ENCODE measurements at regions not wholly inside any gene's neighbourhood (a gene's known extent, or its start where the extent isn't known, plus 50 kb on each side); places are given as distances from the start of the nearest gene placed in this dataset.
"Not testable (repeated sequence)": the region's sequence is repeated elsewhere in the genome, so short reads cannot be mapped to it uniquely, and the experiment has no call there.

DNA sequence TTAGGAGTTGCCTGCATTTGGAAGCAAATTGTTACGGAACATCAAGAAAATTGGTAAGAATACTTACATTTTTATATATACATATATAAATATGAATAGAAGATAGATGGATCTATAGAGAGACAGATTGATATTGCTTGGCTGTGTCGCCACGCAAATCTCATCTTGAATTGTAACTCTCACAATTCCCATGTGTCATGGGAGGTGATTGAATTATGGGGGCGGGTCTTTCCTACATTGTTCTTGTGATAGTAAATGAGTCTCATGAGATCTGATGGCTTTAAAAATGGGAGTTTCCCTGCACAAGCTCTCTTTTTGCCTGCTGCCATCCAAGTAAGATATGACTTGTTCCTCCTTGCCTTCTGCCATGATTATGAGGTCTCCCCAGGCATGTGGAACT lies 180.8 kb upstream of the HEY2 start:
- 32 to 80% (median 60%) methylated on average over 1 to 4 of the region's 4 CpGs; no CpG with 5 or more reads in 3 of the 10 experiments for WGBS, 10 experiments
- ATAC-seq (replicated peaks in 6 of 8), result peak in 3 of 8 experiments; percentile 10 to 69 (median 68)

DNA sequence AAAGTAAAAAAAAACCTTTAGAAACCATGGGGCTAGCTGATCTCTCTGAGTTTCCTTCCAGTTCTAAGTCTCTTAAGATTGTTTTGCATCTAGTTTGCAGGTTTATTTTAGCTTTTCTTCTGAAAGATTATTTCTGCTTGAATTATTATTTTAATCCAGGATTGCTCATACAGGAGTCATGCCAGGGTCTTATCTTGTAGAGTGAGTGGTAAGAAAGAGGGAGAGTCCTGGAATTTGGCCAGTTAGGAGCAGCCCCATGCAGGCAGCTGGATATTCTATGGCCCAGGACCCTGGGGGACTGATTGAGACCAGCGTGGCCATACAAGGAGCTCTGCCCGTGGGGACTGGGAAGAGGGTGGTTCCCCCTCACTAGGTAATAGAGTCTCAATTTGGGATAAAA lies 178.9 kb upstream of the HEY2 start:
- Histone ChIP-seq H3K4me3 (no peak overlapping the region), H3K4me1 (replicated peaks in 1 of 2) (peaks cover 0 to 4% of the 10 kb centered on the region in 2 donors), H3K27ac (no peak overlapping the region)
- WGBS, 10 experiments, result 67 to 100% (median 93%) methylated on average over 1 to 2 of the region's 2 CpGs; no CpG with 5 or more reads in 6 of the 10 experiments
- no peak for ATAC-seq (replicated peaks in 6 of 8)
- in situ Hi-C loops (cut with MboI; ENCODE audit: low pct_unique_long_range_greater_than_20kb in 2 of 9, low sequenced_read_pairs in 9 of 9, unreplicated experiment in 9 of 9), result loop anchor here in 1 of 9 experiments (25.0 kb wide), 1 partner anchor 192 kb away; no protein-coding TSS in a partner anchor

More for the DNA sequence above, 180.8 kb upstream of the HEY2 start:
- Histone ChIP-seq H3K27ac (no peak overlapping the region), H3K4me1 (replicated peaks in 1 of 2) (peaks cover 4 to 10% of the 10 kb centered on the region in 2 donors), H3K4me3 (no peak overlapping the region)
- in situ Hi-C loops (cut with MboI; ENCODE audit: low pct_unique_long_range_greater_than_20kb in 2 of 9, low sequenced_read_pairs in 9 of 9, unreplicated experiment in 9 of 9), result loop anchor here in 1 of 9 experiments (25.0 kb wide), 1 partner anchor 194 kb away; no protein-coding TSS in a partner anchor

- peaks cover 0 to 4% of the 10 kb centered on the region in 2 donors for H3K4me1 ChIP-seq (replicated peaks in 1 of 2)
- WGBS, 10 experiments, result 17 to 90% (median 60%) methylated on average over 1 to 2 of the region's 2 CpGs; no CpG with 5 or more reads in 3 of the 10 experiments
- no peak overlapping the region for H3K4me3 ChIP-seq
- in situ Hi-C loops (cut with MboI; ENCODE audit: low pct_unique_long_range_greater_than_20kb in 2 of 9, low sequenced_read_pairs in 9 of 9, unreplicated experiment in 9 of 9), result loop anchor here in 1 of 9 experiments (25.0 kb wide), 1 partner anchor 191 kb away; no protein-coding TSS in a partner anchor
- H3K27ac ChIP-seq, result no peak overlapping the region
- ATAC-seq (replicated peaks in 6 of 8), result no peak
Observed at GRCh38 chr6:125571207-125571755, 178.2 kb upstream of the HEY2 start.

- no peak for ATAC-seq (replicated peaks in 6 of 8)
- Histone ChIP-seq H3K4me3 (no peak overlapping the region), H3K27ac (no peak overlapping the region), H3K4me1 (replicated peaks in 1 of 2) (peaks cover 0 to 5% of the 10 kb centered on the region in 2 donors)
- 58 to 95% (median 86%) methylated on average over 4 to 6 of the region's 7 CpGs; no CpG with 5 or more reads in 4 of the 10 experiments for WGBS, 10 experiments
- in situ Hi-C loops (cut with MboI; ENCODE audit: low pct_unique_long_range_greater_than_20kb in 2 of 9, low sequenced_read_pairs in 9 of 9, unreplicated experiment in 9 of 9), result loop anchor here in 1 of 9 experiments (25.0 kb wide), 1 partner anchor 188 kb away; no protein-coding TSS in a partner anchor
Observed at GRCh38 chr6:125574604-125575003, 174.8 kb upstream of the HEY2 start.

GRCh38 chr6:125577124-125577662 lies 172.2 kb upstream of the HEY2 start:
- Histone ChIP-seq H3K27ac (no peak overlapping the region), H3K4me3 (no peak overlapping the region), H3K4me1 (replicated peaks in 1 of 2) (peaks cover 0 to 5% of the 10 kb centered on the region in 2 donors)
- in situ Hi-C loops (cut with MboI; ENCODE audit: low pct_unique_long_range_greater_than_20kb in 2 of 9, low sequenced_read_pairs in 9 of 9, unreplicated experiment in 9 of 9), result no loop called here
- 20 to 100% (median 58%) methylated on average over 1 to 3 of the region's 3 CpGs for WGBS, 10 experiments
- ATAC-seq (replicated peaks in 6 of 8), result peak in 3 of 8 experiments; percentile 24 to 66 (median 56)

DNA sequence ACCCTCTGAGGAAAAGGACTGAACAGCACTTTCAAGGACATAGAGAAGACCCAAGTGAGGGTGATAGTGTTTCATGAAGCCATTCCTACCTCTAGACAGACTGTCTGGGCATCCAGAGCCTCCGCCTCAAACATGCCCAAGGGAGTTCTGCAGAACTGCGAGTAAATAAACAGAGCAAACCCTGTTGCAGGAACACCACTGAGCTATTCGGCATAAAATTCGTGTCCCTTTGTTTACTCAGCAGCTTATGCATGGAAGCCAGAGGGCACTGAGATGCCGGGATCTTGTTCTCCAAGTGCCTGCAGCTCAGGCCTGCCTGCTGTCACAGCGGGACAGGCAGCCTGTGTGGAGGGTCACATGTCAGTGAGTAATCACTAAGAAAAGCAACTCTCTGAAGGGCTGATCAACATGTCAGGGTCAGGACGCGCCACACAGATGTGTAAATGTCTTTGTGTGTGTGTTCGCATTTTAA lies 164.9 kb upstream of the HEY2 start:
- Histone ChIP-seq H3K4me3 (no peak overlapping the region), H3K27ac (peak overlapping the region in 1 of 2 donors; percentile 49), H3K4me1 (replicated peaks in 1 of 2) (peaks cover 8 to 27% of the 10 kb centered on the region in 2 donors)
- in situ Hi-C loops (cut with MboI; ENCODE audit: low pct_unique_long_range_greater_than_20kb in 2 of 9, low sequenced_read_pairs in 9 of 9, unreplicated experiment in 9 of 9), result no loop called here
- 0 to 100% (median 20%) methylated on average over 1 to 7 of the region's 9 CpGs; no CpG with 5 or more reads in 3 of the 10 experiments for WGBS, 10 experiments
- peak; percentile 92 to 100 (median 98) for ATAC-seq (replicated peaks in 6 of 8)

- Histone ChIP-seq H3K4me1 (replicated peaks in 1 of 2) (peaks cover 8 to 27% of the 10 kb centered on the region in 2 donors), H3K27ac (no peak overlapping the region), H3K4me3 (no peak overlapping the region)
- WGBS, 10 experiments, result 20 to 100% (median 90%) methylated on average over 1 to 4 of the region's 4 CpGs; no CpG with 5 or more reads in 3 of the 10 experiments
- no peak for ATAC-seq (replicated peaks in 6 of 8)
- in situ Hi-C loops (cut with MboI; ENCODE audit: low pct_unique_long_range_greater_than_20kb in 2 of 9, low sequenced_read_pairs in 9 of 9, unreplicated experiment in 9 of 9), result no loop called here
Observed at GRCh38 chr6:125585470-125585869, 164.0 kb upstream of the HEY2 start.

GRCh38 chr6:125586074-125586473 lies 163.4 kb upstream of the HEY2 start:
- H3K27ac ChIP-seq, result no peak overlapping the region
- WGBS, 10 experiments, result 17 to 89% (median 80%) methylated on average over 1 to 3 of the region's 3 CpGs; no CpG with 5 or more reads in 5 of the 10 experiments
- in situ Hi-C loops (cut with MboI; ENCODE audit: low pct_unique_long_range_greater_than_20kb in 2 of 9, low sequenced_read_pairs in 9 of 9, unreplicated experiment in 9 of 9), result no loop called here

GRCh38 chr6:125586605-125587004 lies 162.8 kb upstream of the HEY2 start:
- Histone ChIP-seq H3K27ac (no peak overlapping the region), H3K4me3 (no peak overlapping the region), H3K4me1 (replicated peaks in 1 of 2) (peaks cover 8 to 27% of the 10 kb centered on the region in 2 donors)
- WGBS, 10 experiments, result 57 to 100% (median 100%) methylated on average over 1 of the region's 1 CpG; no CpG with 5 or more reads in 1 of the 10 experiments
- ATAC-seq (replicated peaks in 6 of 8), result no peak
- in situ Hi-C loops (cut with MboI; ENCODE audit: low pct_unique_long_range_greater_than_20kb in 2 of 9, low sequenced_read_pairs in 9 of 9, unreplicated experiment in 9 of 9), result no loop called here

More at GRCh38 chr6:125586074-125586473, 163.4 kb upstream of the HEY2 start:
- no peak for ATAC-seq (replicated peaks in 6 of 8)
- Histone ChIP-seq H3K4me1 (replicated peaks in 1 of 2) (peaks cover 8 to 27% of the 10 kb centered on the region in 2 donors), H3K4me3 (no peak overlapping the region)

DNA sequence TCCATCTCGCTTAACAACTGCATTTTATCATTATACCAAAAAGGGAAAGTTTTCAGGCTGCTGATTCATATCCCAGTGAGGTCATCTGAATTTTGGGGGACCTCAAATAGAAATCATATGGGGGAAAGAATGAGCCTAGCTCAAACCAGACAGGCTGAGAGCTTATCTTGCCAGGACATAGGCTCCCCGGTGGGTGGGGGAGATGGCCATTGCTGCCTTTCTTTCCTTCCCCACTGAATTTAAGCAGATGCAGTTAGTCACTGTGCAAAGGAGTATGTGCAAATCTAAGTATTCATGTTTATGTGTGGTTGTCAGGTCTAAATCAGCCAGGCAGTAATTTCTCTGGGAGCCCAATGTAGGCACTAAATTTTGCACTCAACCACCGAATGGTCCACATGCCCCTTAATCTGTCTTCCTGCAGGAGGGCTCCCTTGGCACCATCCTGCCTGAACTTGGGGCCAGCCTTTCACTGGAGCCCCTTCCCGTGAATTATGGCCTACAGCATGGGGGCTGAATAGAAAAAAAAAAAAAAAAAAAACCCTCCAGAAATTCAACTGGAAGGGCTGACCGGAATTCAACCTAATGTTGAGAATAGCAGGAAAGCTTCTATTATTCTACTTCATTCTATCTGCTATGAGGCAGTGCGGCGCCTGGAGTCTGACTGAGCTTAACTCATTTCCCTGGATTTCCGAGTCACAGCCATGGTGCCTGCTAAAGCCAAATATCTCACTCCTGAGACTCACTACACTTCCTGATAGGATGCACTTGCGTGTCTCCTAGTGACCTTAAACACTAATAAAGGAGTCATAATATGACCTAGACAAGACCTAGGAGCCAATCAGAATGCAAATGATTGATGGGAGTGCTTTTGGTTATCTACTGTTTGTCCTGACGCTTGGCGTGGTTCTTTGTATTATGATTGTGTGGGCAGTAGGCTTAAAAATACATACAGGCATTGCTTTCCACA lies 161.5 kb upstream of the HEY2 start:
- ATAC-seq (replicated peaks in 6 of 8), result peak in 5 of 8 experiments; percentile 7 to 64 (median 35)
- Histone ChIP-seq H3K27ac (no peak overlapping the region), H3K4me1 (replicated peaks in 1 of 2) (peaks cover 8 to 27% of the 10 kb centered on the region in 2 donors), H3K4me3 (no peak overlapping the region)
- in situ Hi-C loops (cut with MboI; ENCODE audit: low pct_unique_long_range_greater_than_20kb in 2 of 9, low sequenced_read_pairs in 9 of 9, unreplicated experiment in 9 of 9), result no loop called here
- 43 to 88% (median 69%) methylated on average over 1 to 11 of the region's 11 CpGs; no CpG with 5 or more reads in 1 of the 10 experiments for WGBS, 10 experiments

DNA sequence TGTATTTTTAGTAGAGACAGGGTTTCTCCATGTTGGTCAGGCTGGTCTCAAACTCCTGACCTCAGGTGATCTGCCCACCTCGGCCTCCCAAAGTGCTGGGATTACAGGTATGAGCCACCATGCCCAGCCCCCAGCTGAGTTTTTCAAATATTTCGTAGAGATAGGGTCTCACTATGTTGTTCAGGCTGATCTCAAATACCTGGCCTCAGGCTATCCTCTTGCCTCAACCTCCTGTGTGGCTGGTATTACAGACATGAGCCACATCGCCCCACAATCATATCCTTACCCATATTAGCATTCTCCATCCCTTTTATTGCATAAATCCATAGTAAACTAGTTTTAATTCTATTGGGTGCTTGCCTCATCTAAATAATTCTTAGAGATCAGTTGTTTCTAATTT lies 157.6 kb upstream of the HEY2 start:
- ATAC-seq (replicated peaks in 6 of 8), result peak in 1 of 8 experiments; percentile 34
- H3K4me3 ChIP-seq; in situ Hi-C loops (cut with MboI; ENCODE audit: low pct_unique_long_range_greater_than_20kb in 2 of 9, low sequenced_read_pairs in 9 of 9, unreplicated experiment in 9 of 9); H3K27ac ChIP-seq: not testable (repeated sequence)
- WGBS, 10 experiments, result 0 to 100% (median 64%) methylated on average over 1 to 3 of the region's 3 CpGs; no CpG with 5 or more reads in 2 of the 10 experiments
- H3K4me1 ChIP-seq (replicated peaks in 1 of 2), result peaks cover under 1 to 19% of the 10 kb centered on the region in 2 donors

GRCh38 chr6:125593746-125594145 lies 155.7 kb upstream of the HEY2 start:
- H3K4me3 ChIP-seq, result no peak overlapping the region
- H3K4me1 ChIP-seq (replicated peaks in 1 of 2), result peaks cover 19 to 25% of the 10 kb centered on the region in 2 donors
- in situ Hi-C loops (cut with MboI; ENCODE audit: low pct_unique_long_range_greater_than_20kb in 2 of 9, low sequenced_read_pairs in 9 of 9, unreplicated experiment in 9 of 9), result no loop called here
- ATAC-seq (replicated peaks in 6 of 8), result no peak
- H3K27ac ChIP-seq, result no peak overlapping the region

Measured in motor neuron (in vitro differentiated cells).